ENCODE measurements at regions not wholly inside any gene's neighbourhood (a gene's known extent, or its start where the extent isn't known, plus 50 kb on each side); places are given as distances from the start of the nearest gene placed in this dataset.

GRCh38 chr11:130581646-130582045, 133.2 kb downstream of the ADAMTS15 start:
- Histone ChIP-seq H3K4me3 (replicated peaks; ENCODE audit: insufficient read depth, low read length) (no peak overlapping the region), H3K27ac (replicated peaks) (no peak overlapping the region), H3K27me3 (ENCODE audit: insufficient read depth, poor library complexity, severe bottlenecking) (no peaks in the 10 kb centered on the region)
- DNase-seq (ENCODE audit: low read depth in 1 of 2, low spot score in 1 of 2): no peak
- no peak for TF ChIP-seq CTCF (IDR thresholded peaks at IDR 0.05; ENCODE audit: insufficient read depth, low read length)
- TF ChIP-seq SPI1 (IDR thresholded peaks at IDR 0.05; ENCODE audit: borderline replicate concordance, low read depth): no peak
- no peak for TF ChIP-seq REST (IDR thresholded peaks at IDR 0.05; ENCODE audit: insufficient replicate concordance, low read depth)
- no peak for TF ChIP-seq GABPA (IDR thresholded peaks at IDR 0.05; ENCODE audit: low read depth)
- TF ChIP-seq POLR2AphosphoS5 (IDR thresholded peaks at IDR 0.05; ENCODE audit: low read depth): no peak

- TF ChIP-seq REST (IDR thresholded peaks at IDR 0.05; ENCODE audit: insufficient replicate concordance, low read depth) (no peak), SPI1 (IDR thresholded peaks at IDR 0.05; ENCODE audit: borderline replicate concordance, low read depth) (no peak), GABPA (IDR thresholded peaks at IDR 0.05; ENCODE audit: low read depth) (no peak), CTCF (IDR thresholded peaks at IDR 0.05; ENCODE audit: insufficient read depth, low read length) (no peak), POLR2AphosphoS5 (IDR thresholded peaks at IDR 0.05; ENCODE audit: low read depth) (no peak)
- H3K27me3 ChIP-seq (ENCODE audit: insufficient read depth, poor library complexity, severe bottlenecking): no peaks in the 10 kb centered on the region
- H3K27ac ChIP-seq (replicated peaks): no peak overlapping the region
- no peak overlapping the region for H3K4me3 ChIP-seq (replicated peaks; ENCODE audit: insufficient read depth, low read length)
- no peak for DNase-seq (ENCODE audit: low read depth in 1 of 2, low spot score in 1 of 2)
Observed at GRCh38 chr11:130582176-130582575, 133.7 kb downstream of the ADAMTS15 start.

- H3K27ac ChIP-seq (replicated peaks): no peak overlapping the region
- H3K27me3 ChIP-seq (ENCODE audit: insufficient read depth, poor library complexity, severe bottlenecking): no peaks in the 10 kb centered on the region
- H3K4me3 ChIP-seq (replicated peaks; ENCODE audit: insufficient read depth, low read length): no peak overlapping the region
- no peak for TF ChIP-seq CTCF (IDR thresholded peaks at IDR 0.05; ENCODE audit: insufficient read depth, low read length)
- no peak for TF ChIP-seq POLR2AphosphoS5 (IDR thresholded peaks at IDR 0.05; ENCODE audit: low read depth)
- no peak for TF ChIP-seq SPI1 (IDR thresholded peaks at IDR 0.05; ENCODE audit: borderline replicate concordance, low read depth)
- TF ChIP-seq GABPA (IDR thresholded peaks at IDR 0.05; ENCODE audit: low read depth): no peak
- TF ChIP-seq REST (IDR thresholded peaks at IDR 0.05; ENCODE audit: insufficient replicate concordance, low read depth): no peak
- no peak for DNase-seq (ENCODE audit: low read depth in 1 of 2, low spot score in 1 of 2)
Observed at GRCh38 chr11:130582981-130583380, 134.5 kb downstream of the ADAMTS15 start.
